ENCODE measurements at regions not wholly inside any gene's neighbourhood (a gene's known extent, or its start where the extent isn't known, plus 50 kb on each side); places are given as distances from the start of the nearest gene placed in this dataset.
A peak's percentile ranks its signal among the peaks of the same experiment; 100 is the strongest.
"Not testable (repeated sequence)": the region's sequence is repeated elsewhere in the genome, so short reads cannot be mapped to it uniquely, and the experiment has no call there.

DNA sequence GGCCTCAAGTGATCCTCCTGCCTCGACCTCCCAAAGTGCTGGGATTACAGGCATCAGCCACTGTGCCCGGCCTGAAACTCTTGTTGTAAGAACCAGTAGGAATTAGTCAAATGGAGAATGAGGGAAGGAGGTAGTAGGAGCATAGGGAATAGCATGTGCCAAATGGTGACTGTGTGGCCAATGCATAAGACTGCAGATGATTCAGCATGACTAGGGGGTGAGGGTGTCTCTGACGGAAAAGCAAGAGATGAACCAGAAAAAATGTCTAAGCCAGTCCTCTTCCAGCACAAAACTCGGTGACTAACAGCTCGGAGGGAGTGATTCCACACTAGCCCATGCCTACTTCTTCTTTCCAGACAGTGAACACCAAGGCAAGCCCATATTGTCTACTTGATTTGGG lies 58.2 kb upstream of the DUSP21 start:
- DNase-seq, result no peak

DNA sequence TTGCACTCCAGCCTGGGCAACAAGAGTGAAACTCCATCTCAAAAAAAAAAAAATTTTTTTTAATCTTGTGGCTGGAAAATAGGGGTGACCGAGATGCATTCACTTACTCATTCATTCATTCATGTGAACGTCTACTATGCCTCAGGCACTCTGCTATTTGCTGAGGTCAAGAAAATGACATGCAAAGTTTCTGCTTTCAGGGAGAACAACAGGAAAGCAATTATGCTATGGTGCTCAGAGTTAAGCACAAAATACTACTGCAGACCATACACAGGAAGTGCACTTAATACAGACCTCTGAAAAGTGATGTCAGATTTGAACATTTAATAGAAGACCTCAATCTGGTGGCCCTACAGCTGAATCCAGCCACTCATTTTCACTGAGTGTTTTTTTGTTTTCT lies 59.6 kb upstream of the DUSP21 start:
- no peak for DNase-seq

DNA sequence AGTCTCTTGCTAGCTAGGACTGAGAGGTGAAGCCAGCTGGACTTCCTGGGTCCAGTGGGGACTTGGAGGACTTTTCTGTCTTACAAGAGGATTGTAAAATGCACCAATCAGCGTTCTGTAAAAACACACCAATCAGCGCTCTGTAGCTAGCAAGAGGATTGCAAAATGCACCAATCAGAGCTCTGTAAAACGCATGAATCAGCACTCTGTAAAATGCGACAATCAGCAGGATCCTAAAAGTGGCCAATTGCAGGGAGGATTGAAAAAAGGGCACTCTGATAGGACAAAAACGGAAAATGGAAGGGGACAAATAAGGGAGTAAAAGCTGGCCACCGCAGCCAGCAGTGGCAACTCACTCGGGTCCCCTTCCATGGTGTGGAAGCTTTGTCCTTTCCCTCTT lies 65.6 kb upstream of the DUSP21 start:
- no peak for DNase-seq

DNA sequence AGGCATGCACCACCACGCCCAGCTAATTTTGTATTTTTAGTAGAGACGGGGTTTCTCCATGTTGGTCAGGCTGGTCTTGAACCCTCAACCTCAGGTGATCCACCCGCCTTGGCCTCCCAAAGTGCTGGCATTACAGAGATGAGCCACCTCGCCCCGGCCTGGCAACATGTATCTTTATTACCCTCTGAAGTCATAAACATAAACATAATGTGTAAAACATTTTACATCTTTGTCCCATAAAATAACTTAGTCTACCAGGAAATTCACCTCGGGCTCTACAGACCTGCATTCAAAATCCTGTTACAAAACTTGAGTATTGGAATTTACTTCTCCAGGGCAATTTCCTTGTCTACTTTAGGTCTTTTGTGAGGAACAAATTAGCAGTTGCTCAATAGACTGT lies 68.1 kb upstream of the DUSP21 start:
- DNase-seq, result no peak

DNA sequence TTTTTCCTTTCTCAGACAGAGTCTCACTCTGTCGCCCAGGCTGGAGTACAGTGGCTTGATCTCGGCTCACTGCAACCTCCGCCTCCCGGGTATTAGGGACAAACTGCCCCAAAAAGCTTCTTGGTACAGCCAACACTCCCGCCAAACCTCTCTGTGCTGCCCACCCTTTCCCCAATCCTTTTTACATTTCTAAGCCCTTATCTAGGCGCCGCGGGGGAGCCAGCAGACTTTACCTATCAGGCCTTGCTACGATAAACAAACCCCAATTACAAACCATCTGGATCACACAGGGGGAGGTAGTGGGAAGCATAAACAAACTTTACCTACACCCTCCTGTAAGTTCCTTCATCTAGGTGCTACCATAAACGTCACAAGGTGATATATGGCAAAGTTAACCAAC lies 69.8 kb upstream of the DUSP21 start:
- DNase-seq, result not testable (repeated sequence)

DNA sequence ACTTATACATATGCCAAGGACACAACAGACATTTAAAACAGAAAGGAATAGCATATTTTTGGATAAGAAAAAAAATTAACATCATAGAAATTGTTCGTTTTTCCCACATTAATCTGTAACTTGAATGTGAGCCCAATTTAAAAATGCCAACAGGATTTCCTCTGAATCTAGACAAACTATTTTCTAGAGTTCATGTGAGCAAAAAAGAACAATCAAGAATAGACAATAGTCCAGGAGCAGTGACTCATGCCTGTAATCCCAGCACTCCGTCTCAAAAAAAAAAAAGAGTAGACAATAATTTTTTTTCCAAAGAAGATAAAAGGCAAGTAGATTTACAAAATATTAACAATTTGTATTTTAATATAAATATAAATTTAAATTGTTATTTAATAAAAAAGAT lies 73.7 kb upstream of the DUSP21 start:
- no peak for DNase-seq

DNA sequence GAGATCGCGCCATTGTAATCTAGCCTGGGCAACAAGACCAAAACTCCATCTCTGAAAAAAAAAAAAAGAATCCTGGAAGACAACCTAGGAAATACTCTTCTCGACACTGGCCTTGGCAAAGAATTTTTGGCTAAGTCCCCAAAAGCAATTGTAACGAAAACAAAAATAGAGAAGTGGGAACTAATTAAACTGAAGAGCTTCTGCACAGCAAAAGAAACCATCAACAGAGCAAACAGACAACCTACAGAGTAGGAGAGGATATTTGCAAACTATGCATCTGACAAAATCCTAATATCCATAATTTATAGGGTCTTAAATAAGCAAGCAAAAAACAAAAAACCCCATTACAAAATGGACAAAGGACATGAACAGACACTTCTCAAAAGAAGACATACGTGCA lies 76.5 kb upstream of the DUSP21 start:
- DNase-seq, result no peak

DNA sequence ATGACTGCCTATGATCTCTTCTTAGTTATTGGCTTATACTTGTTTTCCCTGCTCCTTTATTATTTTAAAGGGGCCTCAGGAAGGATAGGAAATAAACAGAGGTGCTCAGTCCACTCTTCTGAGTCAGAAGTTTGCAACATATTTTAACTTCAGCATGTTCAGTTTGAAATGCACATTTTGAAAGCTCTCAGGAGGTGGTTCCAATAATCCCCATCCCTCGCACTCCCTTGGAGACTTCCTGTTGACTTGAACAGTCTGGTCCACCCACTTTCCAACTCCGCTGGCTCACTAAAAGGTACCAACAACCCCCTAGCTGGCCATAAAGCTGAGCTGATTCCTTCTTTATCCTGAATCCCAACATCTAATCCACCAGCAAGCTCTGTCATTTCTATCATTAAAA lies 78.3 kb upstream of the DUSP21 start:
- DNase-seq, result no peak

DNA sequence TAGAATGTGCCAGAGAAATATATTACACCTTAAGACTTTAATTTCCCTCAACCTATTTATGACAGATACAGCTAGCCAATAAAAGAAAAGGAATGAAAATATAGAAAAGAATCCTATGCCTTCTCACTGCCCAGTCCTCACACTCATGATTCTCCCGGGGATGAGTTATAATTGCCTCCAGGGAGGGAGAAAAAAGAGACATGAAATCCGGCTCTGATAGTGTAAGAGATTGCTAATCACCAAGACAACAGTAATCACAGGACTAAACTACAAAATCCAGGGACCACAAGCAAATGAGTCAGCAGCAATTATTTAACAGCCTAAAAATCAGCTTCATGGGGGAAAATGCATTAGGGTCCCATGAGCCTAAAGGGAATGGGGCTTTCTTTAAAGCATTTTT lies 95.9 kb upstream of the DUSP21 start:
- no peak for DNase-seq

DNA sequence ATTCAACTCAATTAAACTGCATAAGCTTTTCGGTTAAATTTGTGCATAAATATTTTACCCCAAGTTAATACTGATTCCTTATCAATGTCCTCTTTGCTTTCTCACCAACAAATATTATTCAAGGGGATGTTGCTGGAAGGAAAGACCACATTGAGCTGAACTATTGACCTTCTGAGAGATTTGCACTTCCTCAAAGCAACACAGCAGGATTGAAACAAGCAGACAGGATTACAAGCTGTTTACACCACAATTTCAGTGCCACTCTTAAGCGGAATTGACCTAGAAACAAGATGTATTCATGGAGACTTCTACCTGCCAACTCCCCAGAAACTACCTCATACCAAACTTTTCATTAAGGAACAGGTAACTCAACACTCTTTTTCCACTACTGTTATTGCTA lies 96.5 kb upstream of the DUSP21 start:
- DNase-seq, result no peak

DNA sequence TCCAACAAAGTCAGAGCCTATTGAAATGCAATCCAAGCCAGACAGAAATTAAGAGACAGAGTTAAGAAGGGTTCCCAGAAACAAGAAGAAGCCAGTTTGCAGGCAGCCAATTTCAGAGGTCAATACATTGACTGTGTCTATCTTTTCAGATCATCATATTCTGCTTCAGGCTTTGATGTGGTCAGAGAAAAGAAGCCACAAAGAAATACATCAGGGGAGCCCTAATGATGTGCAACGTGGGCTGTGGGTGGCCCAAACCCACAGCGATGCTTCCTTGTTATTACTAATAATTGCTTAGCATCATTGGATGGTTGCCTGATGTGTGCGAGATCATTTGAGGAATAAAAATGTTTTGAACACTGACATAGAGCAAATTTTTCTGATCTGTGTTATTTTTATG lies 99.0 kb upstream of the DUSP21 start:
- peak; percentile 2 for DNase-seq

DNA sequence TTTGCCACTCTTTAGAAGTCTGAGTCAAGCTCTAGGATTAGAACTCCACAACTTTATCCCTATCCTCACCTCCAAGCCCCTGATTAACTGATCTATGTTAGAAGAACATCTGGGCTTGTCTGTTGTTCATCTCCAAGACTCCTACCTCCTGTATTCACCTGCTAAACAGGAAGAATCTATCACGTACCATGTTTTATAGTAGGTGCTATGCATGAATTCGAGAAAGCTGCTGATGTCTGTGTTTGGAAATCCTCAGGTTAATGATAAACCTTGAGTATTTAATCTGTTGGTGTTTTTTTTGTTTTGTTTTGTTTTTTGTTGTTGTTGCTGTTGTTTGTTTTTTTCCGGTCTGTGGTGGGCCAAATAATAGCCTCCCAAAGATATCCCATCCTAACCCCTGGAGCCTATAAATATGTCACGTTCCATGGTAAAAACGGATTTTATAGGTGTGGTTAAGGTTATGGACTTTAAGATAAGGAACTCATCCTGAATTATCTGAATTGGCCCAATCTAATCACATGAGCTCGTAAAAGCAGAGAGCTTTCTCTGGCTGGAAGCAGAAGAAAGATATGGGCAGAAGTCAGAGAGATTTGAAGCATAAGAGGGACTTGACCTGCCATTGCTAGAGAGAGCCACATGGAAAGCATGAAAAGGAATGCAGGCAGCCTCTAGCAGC lies 101.2 kb upstream of the DUSP21 start:
- no peak for DNase-seq

DNA sequence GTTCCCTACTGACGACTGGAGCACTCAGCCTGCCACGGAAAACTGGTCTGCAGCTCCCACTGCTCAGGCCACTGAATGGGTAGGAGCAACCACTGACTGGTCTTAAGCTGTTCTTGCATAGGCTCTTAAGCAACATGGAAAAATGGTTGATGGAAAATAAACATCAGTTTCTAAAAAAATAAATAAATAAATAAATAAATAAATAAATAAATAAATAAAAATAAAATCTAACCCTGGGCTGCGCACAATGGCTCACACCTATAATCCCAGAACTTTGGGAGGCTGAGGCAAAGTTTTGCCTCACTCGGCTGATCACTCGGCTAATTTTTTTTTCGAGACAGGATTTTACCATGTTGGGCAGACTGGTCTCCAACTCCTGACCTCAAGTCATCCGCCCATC lies 102.0 kb upstream of the DUSP21 start:
- not testable (repeated sequence) for DNase-seq

DNA sequence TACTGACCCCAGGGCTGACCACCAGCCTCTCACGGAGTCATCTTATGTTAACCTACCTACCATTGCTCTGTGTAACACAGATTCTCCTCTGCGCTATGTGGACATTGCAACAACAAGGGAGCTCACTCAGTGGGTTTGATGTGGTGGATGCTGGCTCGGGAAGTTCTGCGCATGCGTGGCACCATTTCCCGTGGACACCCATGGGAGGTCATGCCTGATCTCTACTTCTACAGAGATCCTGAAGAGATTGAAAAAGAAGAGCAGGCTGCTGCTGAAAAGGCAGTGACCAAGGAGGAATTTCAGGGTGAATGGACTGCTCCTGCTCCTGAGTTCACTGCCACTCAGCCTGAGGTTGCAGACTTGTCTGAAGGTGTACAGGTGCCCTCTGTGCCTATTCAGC lies 102.4 kb upstream of the DUSP21 start:
- not testable (repeated sequence) for DNase-seq

DNA sequence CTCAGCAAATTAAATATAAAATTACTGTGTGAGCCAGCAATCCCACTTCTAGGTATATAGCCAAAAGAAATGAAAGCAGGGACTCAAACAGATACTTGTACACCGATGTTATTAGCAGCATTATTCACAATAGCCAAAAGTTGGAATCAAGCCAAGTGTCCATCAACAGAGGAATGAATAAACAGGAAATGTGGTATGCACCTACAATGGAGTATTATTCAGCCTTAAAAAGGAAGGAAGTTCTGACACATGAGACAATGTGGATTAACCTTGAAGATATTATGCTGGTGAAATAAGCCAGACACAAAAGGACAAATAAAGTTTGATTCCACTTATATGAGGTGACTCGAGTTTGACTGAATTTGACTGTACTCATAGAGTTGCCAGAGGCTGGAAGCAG lies 108.3 kb upstream of the DUSP21 start:
- no peak for DNase-seq

DNA sequence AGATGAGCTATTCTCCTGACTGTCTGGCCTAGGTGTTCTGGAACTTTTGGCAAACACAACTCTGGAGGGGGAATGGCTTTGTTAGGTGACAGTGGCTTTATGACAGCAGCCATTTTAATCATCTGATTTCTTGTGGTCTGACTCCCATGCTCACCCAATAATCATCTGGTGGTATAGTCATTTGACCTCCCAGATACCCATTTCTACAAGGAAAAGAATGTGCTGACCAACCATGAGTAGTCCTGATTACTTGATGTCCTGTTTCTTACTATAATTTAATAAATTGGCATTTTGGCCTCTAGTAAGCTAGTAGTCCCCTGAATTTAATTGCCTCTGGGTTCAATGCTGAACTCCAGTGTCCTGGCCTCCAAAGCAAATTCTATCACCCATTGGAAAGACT lies 109.9 kb upstream of the DUSP21 start:
- DNase-seq, result no peak

DNA sequence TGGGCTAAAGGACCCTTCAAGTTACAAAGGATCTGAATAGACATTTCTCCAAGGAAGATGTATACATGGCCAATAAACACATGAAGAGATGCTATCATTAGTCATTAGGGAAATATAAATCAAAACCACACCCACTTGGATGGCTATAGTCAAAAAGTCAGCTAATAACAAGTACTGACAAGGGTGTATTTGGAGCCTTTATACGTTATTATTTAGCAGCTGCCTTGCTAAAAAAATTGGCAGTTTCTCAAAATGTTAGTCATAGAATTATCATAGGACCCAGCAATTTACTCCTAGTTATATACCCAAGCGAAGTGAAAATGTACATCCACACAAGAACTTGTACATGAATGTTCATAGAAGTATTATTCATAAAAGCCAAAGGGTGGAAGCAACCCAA lies 112.7 kb upstream of the DUSP21 start:
- no peak for DNase-seq

DNA sequence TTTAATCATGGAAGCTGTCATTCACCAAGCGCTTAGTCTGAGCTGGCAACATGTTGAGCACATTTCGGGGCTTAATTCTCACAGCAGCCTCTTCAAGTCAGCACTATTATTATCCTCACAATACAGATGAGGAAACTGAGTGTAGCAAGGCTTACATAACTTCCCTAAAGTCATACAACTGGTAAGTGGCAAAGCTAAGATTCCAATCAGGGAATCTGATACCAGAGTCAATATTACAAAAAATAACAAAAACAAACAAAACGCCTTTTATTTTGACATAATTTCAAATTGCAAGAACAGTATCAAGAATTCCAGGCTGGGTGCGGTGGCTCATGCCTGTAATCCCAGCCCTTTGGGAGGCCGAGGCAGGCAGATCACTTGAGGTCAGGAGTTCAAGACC lies 120.4 kb upstream of the DUSP21 start:
- no peak for DNase-seq

DNA sequence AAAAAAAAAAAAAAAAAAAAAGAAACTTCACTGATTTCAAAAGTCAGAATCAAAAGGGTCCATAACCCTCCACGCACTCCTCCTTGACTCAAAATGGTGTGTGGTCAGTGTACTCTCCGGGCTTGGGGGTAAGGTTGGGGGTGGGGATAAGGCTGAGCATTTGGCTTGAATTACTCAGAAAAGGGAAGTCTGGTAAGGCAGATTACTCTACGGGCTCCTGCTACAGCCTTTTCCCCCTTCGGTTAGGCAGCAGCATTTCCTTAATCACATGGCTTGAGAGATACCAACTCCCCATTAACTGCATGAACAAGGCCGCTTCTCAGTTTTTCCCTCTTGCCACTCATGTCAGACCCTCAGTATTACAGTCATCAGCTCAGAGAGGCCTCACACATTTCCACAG lies 135.4 kb upstream of the DUSP21 start:
- no peak for DNase-seq

DNA sequence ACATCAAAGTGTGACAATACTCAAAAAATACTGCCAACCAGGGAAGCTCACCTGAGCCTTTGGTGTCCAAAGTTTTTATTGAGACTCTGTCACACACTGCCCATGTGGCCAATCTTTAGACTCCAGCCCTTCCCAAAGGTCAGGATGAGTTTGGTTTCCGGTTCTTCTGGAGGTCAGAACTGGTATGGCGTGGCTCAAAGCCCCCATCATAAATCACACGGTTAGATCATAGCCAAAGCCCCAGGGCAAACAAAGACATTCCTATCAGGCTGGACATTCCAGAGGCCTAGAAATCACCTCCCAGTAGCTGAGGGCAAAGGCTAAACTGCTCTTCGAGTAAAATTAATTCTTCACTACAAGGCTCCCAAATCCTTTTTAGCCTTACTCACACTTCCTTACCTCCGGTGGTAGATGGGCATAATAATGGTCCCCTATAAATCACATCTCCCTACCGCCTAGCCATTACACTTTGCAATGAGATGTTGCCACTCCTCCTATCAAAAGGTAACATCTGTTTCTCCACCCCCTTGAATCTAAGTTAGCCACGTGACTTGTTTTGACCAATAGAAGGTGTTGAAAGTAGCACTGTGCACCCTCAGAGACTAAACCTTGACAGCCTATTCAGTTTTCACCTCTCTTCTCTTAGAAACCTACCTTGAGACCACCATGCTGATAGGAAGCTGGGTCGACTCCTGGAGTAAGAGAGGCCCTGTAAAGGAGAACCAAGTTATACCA lies 137.8 kb upstream of the DUSP21 start:
- no peak for DNase-seq

DNA sequence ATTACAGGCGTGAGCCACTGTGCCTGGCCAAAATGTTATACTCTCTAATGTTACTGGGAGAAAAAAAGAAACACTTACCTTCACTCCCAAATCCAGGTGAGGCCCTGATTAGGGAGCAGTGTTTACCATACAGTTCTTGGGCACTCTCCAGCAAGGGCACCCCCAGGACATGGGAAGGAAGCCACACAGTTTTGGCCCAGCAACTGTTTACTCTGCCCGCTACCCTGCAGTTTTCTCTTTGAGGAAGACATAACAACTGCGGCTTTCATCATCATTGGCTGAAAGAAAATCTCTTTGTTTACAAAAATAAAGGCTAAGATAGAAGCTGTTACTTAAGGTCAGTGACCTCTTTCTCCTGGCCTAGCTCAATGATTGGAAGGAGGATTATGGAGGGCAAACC lies 145.5 kb upstream of the DUSP21 start:
- DNase-seq, result no peak

DNA sequence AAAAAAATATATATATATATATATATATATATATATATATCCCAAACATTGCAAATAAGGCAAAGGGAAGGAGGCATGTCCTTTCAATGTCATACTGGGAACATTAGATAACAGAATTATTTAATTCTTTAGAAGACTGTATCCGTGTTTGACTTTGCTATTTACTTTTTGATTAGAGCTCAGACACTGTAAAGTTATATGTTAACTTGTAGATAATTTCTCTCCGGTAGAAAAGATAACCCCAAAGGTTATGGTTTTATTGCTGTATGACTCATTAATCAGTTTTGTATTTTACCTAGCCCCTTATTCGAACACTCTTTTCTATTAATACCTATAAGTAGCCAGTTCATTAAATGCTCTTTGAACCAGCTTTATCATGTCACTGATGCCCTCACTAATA lies 150.6 kb upstream of the DUSP21 start:
- DNase-seq, result no peak

DNA sequence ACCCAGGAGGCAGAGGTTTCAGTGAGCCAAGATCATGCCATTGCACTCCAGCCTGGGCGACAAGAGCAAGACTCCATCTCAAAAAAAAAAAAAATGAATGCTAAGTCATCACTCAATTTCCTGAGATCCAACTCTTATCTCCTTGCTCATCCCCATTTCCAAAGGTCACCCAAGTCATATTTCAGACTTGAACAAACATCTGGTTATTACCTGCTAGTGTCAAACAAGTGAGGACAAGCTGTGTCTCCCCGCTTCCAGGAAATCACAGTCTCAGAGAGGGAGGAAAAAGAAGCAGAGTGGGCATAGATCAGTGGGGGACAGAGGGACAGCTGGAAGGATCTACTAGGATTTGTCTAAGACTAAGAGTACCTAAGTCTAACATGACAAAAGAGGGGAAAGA lies 147.5 kb upstream of the FUNDC1 start:
- no peak for DNase-seq

DNA sequence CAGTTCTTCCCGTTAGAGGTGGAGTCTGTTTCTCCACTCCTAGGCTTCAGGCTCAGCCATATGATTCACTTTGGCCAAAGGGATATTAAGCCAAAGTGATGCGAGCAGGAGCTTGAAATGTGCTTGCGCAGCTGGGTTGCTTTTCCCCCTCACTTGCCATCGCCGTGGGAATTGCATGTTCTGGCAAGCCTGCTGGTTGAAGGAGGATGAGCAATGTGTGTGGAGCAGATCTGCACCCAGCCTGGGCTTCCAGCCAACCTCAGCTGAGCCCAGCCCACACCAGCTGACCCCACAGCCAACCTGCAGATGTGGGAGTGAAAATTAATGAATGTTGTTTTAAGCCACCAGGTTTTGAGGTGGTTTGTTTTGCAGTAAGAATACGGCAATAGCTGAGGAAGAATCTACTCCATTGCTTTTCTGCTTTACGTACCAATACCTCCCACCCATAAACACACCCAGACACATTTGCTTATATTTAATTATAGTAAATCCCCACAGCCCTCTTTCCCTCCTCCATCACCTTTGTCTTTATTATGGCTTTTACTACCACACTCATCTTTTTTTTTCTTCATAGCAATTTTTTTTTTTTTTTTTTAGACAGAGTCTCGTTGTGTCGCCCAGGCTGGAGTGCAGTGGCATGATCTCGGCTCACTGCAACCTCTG lies 132.8 kb upstream of the FUNDC1 start:
- no peak for DNase-seq

DNA sequence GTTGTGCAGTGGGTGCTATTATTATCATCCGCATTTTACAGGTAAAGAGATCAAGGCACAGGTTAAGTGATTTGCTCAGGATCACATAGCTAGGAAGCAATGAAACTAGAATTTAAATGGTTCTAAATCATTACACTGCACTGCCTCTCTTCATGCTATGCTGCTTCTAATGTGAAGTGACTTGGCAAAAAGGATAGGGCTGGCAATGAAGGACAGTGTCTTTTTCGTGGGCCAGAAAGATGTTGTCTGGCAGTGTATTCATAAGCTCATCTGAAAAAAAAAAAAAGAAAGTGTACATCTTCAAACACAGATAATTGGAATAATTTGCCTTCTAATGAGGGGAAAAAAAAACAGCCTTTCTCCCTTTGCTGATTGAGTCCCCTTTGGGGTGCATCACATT lies 132.2 kb upstream of the FUNDC1 start:
- no peak for DNase-seq

Measured in CD4-positive, alpha-beta T cell treated with Interleukin-10 for 1 hour (primary cell).